K562 (cell line): ENCODE measurements at regions not wholly inside any gene's neighbourhood (a gene's known extent, or its start where the extent isn't known, plus 50 kb on each side); places are given as distances from the start of the nearest gene placed in this dataset.

Experiments used
- GABPB2 ChIP-seq: fragments of 250-450 bp; sonication (Bioruptor Pico); conservative IDR thresholded peaks from 2 replicates; pipeline ENCODE4 v1.5.1; 2021; ENCODE audit warnings: mild to moderate bottlenecking
- MGA ChIP-seq: fragments of 450-650 bp; IDR thresholded peaks from 2 replicates; pipeline ENCODE4 v1.6.1; 2016; ENCODE audit warnings: mild to moderate bottlenecking, moderate library complexity
- MYC ChIP-seq, 2 experiments: fragments of 250-450 bp in 1 of 2; sonication (Bioruptor Pico) in 1 of 2; IDR thresholded peaks; 2 replicates each; pipeline versions ENCODE4 v1.5.1 to v1.6.1; 2012 to 2021; ENCODE audit warnings: low read depth in 2 of 2, borderline replicate concordance in 1 of 2, improper control_type of control experiment in 1 of 2, low read length in 1 of 2, mild to moderate bottlenecking in 1 of 2, moderate library complexity in 1 of 2
- PHB2 ChIP-seq: fragments of 450-650 bp; IDR thresholded peaks from 2 replicates; pipeline ENCODE4 v1.6.1; 2017; ENCODE audit warnings: low read depth
- RNF2 ChIP-seq: sonication (generic); IDR thresholded peaks from 2 replicates; pipeline ENCODE4 v1.6.1; 2016
- SPI1 ChIP-seq: IDR thresholded peaks from 2 replicates; pipeline ENCODE4 v1.6.1; 2011; ENCODE audit warnings: low read depth, low read length, control low read depth, borderline replicate concordance
- ZBTB33 ChIP-seq: sonication (generic); formaldehyde crosslinking; IDR thresholded peaks from 2 replicates; pipeline ENCODE4 v1.8.1; 2023; ENCODE audit warnings: mild to moderate bottlenecking, missing genetic modification reagents
- ZNF165 ChIP-seq: fragments of 250-450 bp; sonication (Bioruptor Pico); IDR thresholded peaks from 2 replicates; pipeline ENCODE4 v1.4.0; 2020; ENCODE audit warnings: borderline replicate concordance
- ZNF395 ChIP-seq: fragments of 200-800 bp; sonication (Bioruptor generic); IDR thresholded peaks from 2 replicates; pipeline ENCODE4 v1.6.1; 2017; ENCODE audit warnings: missing genetic modification characterization, missing compliant biosample characterization
- ZNF75A ChIP-seq: fragments of 450-650 bp; formaldehyde crosslinking; IDR thresholded peaks from 2 replicates; pipeline ENCODE4 v1.4.0; 2020; ENCODE audit warnings: mild to moderate bottlenecking

- TF ChIP-seq ZNF165 (CRISPR knock-in tag) (no peak), MYC (IDR thresholded peaks at IDR 0.05; ENCODE audit: low read depth, low read length) (no peak), MYC (CRISPR knock-in tag; IDR thresholded peaks at IDR 0.05; ENCODE audit: borderline replicate concordance, low read depth) (no peak), ZNF75A (CRISPR knock-in tag) (no peak), MGA (no peak), GABPB2 (CRISPR knock-in tag) (no peak), ZBTB33 (CRISPR knock-in tag) (no peak), ZNF395 (CRISPR knock-in tag) (no peak), SPI1 (no peak), PHB2 (no peak), RNF2 (no peak)
Observed at GRCh38 chr2:9760069-9760901, 83.0 kb upstream of the TAF1B start (continued).
